HEK293 (cell line): ENCODE measurements at regions not wholly inside any gene's neighbourhood (a gene's known extent, or its start where the extent isn't known, plus 50 kb on each side); places are given as distances from the start of the nearest gene placed in this dataset.

Experiments
- CTCF ChIA-PET: fragments of 350-600 bp; formaldehyde crosslinking; extraction: SDS; loops from one replicate; lab custom pipeline; 2021; ENCODE audit warnings: antibody characterized with exemption; lab: Yijun Ruan, JAX
- POLR2A ChIA-PET: fragments of 300-600 bp; formaldehyde crosslinking; extraction: SDS; loops from one replicate; lab custom pipeline; 2020; ENCODE audit warnings: antibody characterized with exemption, inconsistent platforms; lab: Yijun Ruan, JAX
- H3K27ac ChIP-seq: fragments of 200-500 bp; sonication (Bioruptor generic); 2 replicates; pipeline ENCODE4 v1.5.1; 2014; ENCODE audit warnings: low read depth, low read length, control low read depth, inconsistent platforms; ENCODE audit errors: extremely low read depth
- H3K36me3 ChIP-seq, 2 experiments: fragments of 200-500 bp in 1 of 2; sonication (Bioruptor generic) in 1 of 2; 1 replicate in 1 of 2; 2 replicates in 1 of 2; pipeline ENCODE4 v1.5.1; 2014 to 2017; ENCODE audit warnings: inconsistent platforms in 2 of 2, low read length in 2 of 2; ENCODE audit not compliant: control insufficient read depth in 2 of 2, insufficient read depth in 1 of 2
- H3K4me1 ChIP-seq: fragments of 200-500 bp; sonication (Bioruptor generic); 2 replicates; pipeline ENCODE4 v1.5.1; 2014; ENCODE audit warnings: mild to moderate bottlenecking, low read length, inconsistent platforms; ENCODE audit not compliant: control insufficient read depth, insufficient read depth
- H3K4me3 ChIP-seq: 2 replicates; pipeline ENCODE4 v1.5.1; 2011; ENCODE audit warnings: low read depth, mild to moderate bottlenecking, control low read depth, low read length, moderate library complexity
- H3K9me3 ChIP-seq: fragments of 200-500 bp; sonication (Bioruptor generic); 2 replicates; pipeline ENCODE4 v1.5.1; 2014; ENCODE audit warnings: low read depth, low read length, inconsistent platforms; ENCODE audit not compliant: control insufficient read depth, insufficient read depth
- CTCF ChIP-seq: fragments of 450-650 bp; formaldehyde crosslinking; IDR thresholded peaks from 2 replicates; pipeline ENCODE4 v1.5.1; 2016; ENCODE audit warnings: missing biosample characterization, missing genetic modification characterization
- GLIS1 ChIP-seq: fragments of 450-650 bp; formaldehyde crosslinking; IDR thresholded peaks from 2 replicates; pipeline ENCODE4 v1.5.1; 2016; ENCODE audit warnings: missing biosample characterization, missing genetic modification characterization
- MEIS1 ChIP-seq: sonication (generic); formaldehyde crosslinking; IDR thresholded peaks from 2 replicates; pipeline ENCODE4 v1.8.1; 2022; ENCODE audit warnings: missing genetic modification reagents, mild to moderate bottlenecking, borderline replicate concordance
- SCRT1 ChIP-seq: fragments of 450-650 bp; formaldehyde crosslinking; IDR thresholded peaks from 2 replicates; pipeline ENCODE4 v1.5.1; 2016; ENCODE audit warnings: missing biosample characterization, missing genetic modification characterization, borderline replicate concordance
- SP7 ChIP-seq: fragments of 450-650 bp; formaldehyde crosslinking; IDR thresholded peaks from 2 replicates; pipeline ENCODE4 v1.5.1; 2016; ENCODE audit warnings: missing biosample characterization, missing genetic modification characterization
- ZFHX2 ChIP-seq: fragments of 450-650 bp; formaldehyde crosslinking; conservative IDR thresholded peaks from 2 replicates; pipeline ENCODE4 v1.5.1; 2016; ENCODE audit warnings: missing biosample characterization, missing genetic modification characterization
- ZFP41 ChIP-seq: fragments of 450-650 bp; formaldehyde crosslinking; IDR thresholded peaks from 2 replicates; pipeline ENCODE4 v1.5.1; 2016; ENCODE audit warnings: missing biosample characterization, missing genetic modification characterization, borderline replicate concordance
- ZFP69B ChIP-seq: fragments of 450-650 bp; formaldehyde crosslinking; IDR thresholded peaks from 2 replicates; pipeline ENCODE4 v1.5.1; 2016; ENCODE audit warnings: missing biosample characterization, missing genetic modification characterization
- ZNF175 ChIP-seq: fragments of 450-650 bp; formaldehyde crosslinking; IDR thresholded peaks from 2 replicates; pipeline ENCODE4 v1.5.1; 2016; ENCODE audit warnings: missing biosample characterization, missing genetic modification characterization
- ZNF221 ChIP-seq: fragments of 450-650 bp; formaldehyde crosslinking; IDR thresholded peaks from 2 replicates; pipeline ENCODE4 v1.5.1; 2017; ENCODE audit warnings: missing biosample characterization, missing genetic modification characterization, borderline replicate concordance
- ZNF280C ChIP-seq: fragments of 450-650 bp; formaldehyde crosslinking; IDR thresholded peaks from 2 replicates; pipeline ENCODE4 v1.5.1; 2016; ENCODE audit warnings: missing biosample characterization, missing genetic modification characterization
- ZNF292 ChIP-seq: fragments of 450-650 bp; formaldehyde crosslinking; IDR thresholded peaks from 2 replicates; pipeline ENCODE4 v1.5.1; 2016; ENCODE audit warnings: low read depth, missing biosample characterization, missing genetic modification characterization, borderline replicate concordance
- ZNF341 ChIP-seq: fragments of 450-650 bp; formaldehyde crosslinking; IDR thresholded peaks from 2 replicates; pipeline ENCODE4; 2016; ENCODE audit warnings: low read depth, missing biosample characterization, missing genetic modification characterization
- ZNF398 ChIP-seq: fragments of 450-650 bp; formaldehyde crosslinking; IDR thresholded peaks from 2 replicates; pipeline ENCODE4 v1.5.1; 2017; ENCODE audit warnings: missing biosample characterization, missing genetic modification characterization
- ZNF433 ChIP-seq: fragments of 450-650 bp; formaldehyde crosslinking; IDR thresholded peaks from 2 replicates; pipeline ENCODE4 v1.5.1; 2016; ENCODE audit warnings: missing biosample characterization, missing genetic modification characterization, low read depth
- ZNF529 ChIP-seq: fragments of 450-650 bp; formaldehyde crosslinking; IDR thresholded peaks from 2 replicates; pipeline ENCODE4 v1.5.1; 2017; ENCODE audit warnings: missing genetic modification characterization, missing biosample characterization; ENCODE audit not compliant: insufficient replicate concordance
- ZNF580 ChIP-seq: fragments of 450-650 bp; formaldehyde crosslinking; IDR thresholded peaks from 2 replicates; pipeline ENCODE4 v1.5.1; 2016; ENCODE audit warnings: missing biosample characterization, missing genetic modification characterization
- ZNF639 ChIP-seq: fragments of 450-650 bp; formaldehyde crosslinking; IDR thresholded peaks from 2 replicates; pipeline ENCODE4 v1.5.1; 2016; ENCODE audit warnings: missing biosample characterization, missing genetic modification characterization
- ZNF777 ChIP-seq: fragments of 450-650 bp; formaldehyde crosslinking; IDR thresholded peaks from 2 replicates; pipeline ENCODE4 v1.5.1; 2017; ENCODE audit warnings: missing biosample characterization, missing genetic modification characterization, borderline replicate concordance
- ZNF837 ChIP-seq: fragments of 450-650 bp; formaldehyde crosslinking; IDR thresholded peaks from 2 replicates; pipeline ENCODE4 v1.5.1; 2016; ENCODE audit warnings: missing biosample characterization, missing genetic modification characterization
- ZSCAN23 ChIP-seq: fragments of 450-650 bp; formaldehyde crosslinking; IDR thresholded peaks from 2 replicates; pipeline ENCODE4 v1.5.1; 2016; ENCODE audit warnings: missing biosample characterization, missing genetic modification characterization
- ZXDB ChIP-seq: fragments of 450-650 bp; formaldehyde crosslinking; IDR thresholded peaks from 2 replicates; pipeline ENCODE4 v1.5.1; 2016; ENCODE audit warnings: missing biosample characterization, missing genetic modification characterization

GRCh38 chr3:59163953-59164352 lies 114.1 kb upstream of the CFAP20DC start (continued):
- TF ChIP-seq ZSCAN23 (tag by site-specific recombination) (no peak), ZNF580 (no peak), SP7 (tag by site-specific recombination) (no peak), ZNF433 (tag by site-specific recombination) (no peak), ZXDB (tag by site-specific recombination) (no peak), ZFHX2 (no peak), ZFP41 (no peak), ZFP69B (tag by site-specific recombination) (no peak)

- no peaks in the 10 kb centered on the region for H3K4me1 ChIP-seq
- no peaks in the 10 kb centered on the region for H3K9me3 ChIP-seq
- H3K27ac ChIP-seq, result no peak overlapping the region
- CTCF ChIA-PET, result no interaction called here
- no peak overlapping the region for H3K4me3 ChIP-seq
- POLR2A ChIA-PET, result no interaction called here
- no peaks in the 10 kb centered on the region for H3K36me3 ChIP-seq
- no peak for TF ChIP-seq SCRT1 (tag by site-specific recombination)
These were observed 111.2 kb upstream of the CFAP20DC start for GRCh38 chr3:59161048-59161447.

- CTCF ChIA-PET, result no interaction called here
- TF ChIP-seq MEIS1 (CRISPR knock-in tag) (no peak), ZNF341 (tag by site-specific recombination) (no peak), ZNF175 (no peak), ZNF777 (tag by site-specific recombination) (no peak), ZNF292 (tag by site-specific recombination) (no peak), ZNF398 (tag by site-specific recombination) (no peak), CTCF (tag by site-specific recombination) (no peak), ZSCAN23 (tag by site-specific recombination) (no peak), ZNF221 (tag by site-specific recombination) (no peak), ZNF529 (tag by site-specific recombination) (no peak), ZNF639 (tag by site-specific recombination) (no peak), ZNF280C (tag by site-specific recombination) (no peak), GLIS1 (tag by site-specific recombination) (no peak), ZNF837 (no peak)
These were observed 110.4 kb upstream of the CFAP20DC start for GRCh38 chr3:59160133-59160746.

More at GRCh38 chr3:59160133-59160746, 110.4 kb upstream of the CFAP20DC start:
- Histone ChIP-seq H3K27ac (no peak overlapping the region), H3K36me3 (no peaks in the 10 kb centered on the region), H3K4me3 (no peak overlapping the region), H3K4me1 (no peaks in the 10 kb centered on the region), H3K9me3 (no peaks in the 10 kb centered on the region)
- POLR2A ChIA-PET, result no interaction called here
